ENCODE measurements at regions not wholly inside any gene's neighbourhood (a gene's known extent, or its start where the extent isn't known, plus 50 kb on each side); places are given as distances from the start of the nearest gene placed in this dataset.

- TF ChIP-seq YY1 (IDR thresholded peaks at IDR 0.05) (no peak), CTCF (IDR thresholded peaks at IDR 0.05; ENCODE audit: low read depth, low read length, missing input control) (no peak), REST (IDR thresholded peaks at IDR 0.05) (no peak), TAF1 (conservative IDR thresholded peaks at IDR 0.05) (no peak)
Measured at GRCh38 chr3:106014971-106015370, 146.2 kb upstream of the CBLB start.

Data from liver (tissue), 3 donors.